HUDEP-2 (cell line): ENCODE measurements at regions not wholly inside any gene's neighbourhood (a gene's known extent, or its start where the extent isn't known, plus 50 kb on each side); places are given as distances from the start of the nearest gene placed in this dataset.
A peak's percentile ranks its signal among the peaks of the same experiment; 100 is the strongest.

Experiments used
- DNase-seq, 76 experiments: peaks; one replicate each; lab custom pipeline; 2025; ENCODE audit not compliant: unreplicated experiment in 76 of 76; lab: John Stamatoyannopoulos, UW

DNA sequence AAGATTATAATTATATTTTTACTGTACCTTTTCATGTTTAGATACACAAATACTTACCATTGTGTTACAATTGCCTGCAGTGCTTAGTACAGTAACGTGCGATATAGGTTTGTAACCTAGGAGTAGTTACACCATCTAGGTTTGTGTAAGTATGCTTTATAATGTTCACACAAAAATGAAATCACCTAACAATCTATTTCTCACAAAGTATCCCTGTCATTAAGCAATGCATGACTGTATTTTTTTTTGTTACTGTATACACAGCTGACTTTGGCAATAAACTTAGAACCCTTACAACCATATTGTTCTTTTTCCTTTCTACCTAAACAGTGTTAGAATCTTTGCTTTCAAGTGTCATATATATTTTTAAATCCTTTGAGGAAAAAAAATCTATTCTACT, 303.0 kb upstream of the E2F7 start:
- no peak for DNase-seq

DNA sequence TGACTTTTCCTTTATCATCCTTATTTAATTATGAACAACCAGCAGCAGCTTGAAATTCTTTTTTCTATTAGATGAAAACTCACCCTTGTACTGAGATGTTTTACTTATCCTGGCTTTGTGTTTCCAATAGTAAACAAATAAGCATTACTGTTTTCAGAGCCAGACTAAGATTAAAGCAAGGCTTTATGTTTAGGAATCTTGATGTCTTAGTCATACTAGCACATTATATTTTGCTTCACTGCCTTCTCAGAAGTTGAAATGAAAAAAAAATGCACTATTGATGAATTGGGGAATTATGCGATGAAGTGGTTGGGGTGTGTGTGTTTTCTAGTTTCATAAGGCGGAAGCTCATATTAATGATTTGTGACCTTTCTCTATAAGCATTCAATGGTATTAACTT, 301.2 kb upstream of the E2F7 start:
- no peak for DNase-seq

DNA sequence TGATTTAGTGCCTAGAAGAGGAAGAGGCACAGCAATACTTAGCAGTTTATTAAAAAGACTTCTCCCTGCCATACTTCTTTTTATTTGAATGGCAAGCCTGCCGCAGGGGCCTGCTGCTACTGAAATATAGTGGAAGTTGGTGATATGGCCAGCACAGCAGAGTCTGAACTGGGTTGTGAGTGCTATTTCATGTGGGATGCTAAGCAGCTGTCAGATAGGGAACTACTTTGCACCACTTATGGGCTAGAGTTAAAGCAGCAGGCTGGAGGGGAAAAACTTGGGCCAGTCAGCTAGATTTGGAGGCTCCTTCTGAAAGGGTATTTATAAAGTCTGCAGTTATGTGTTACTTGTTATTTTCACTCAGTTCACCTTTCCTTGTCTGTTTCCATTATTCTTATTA, 299.0 kb upstream of the E2F7 start:
- DNase-seq: no peak

DNA sequence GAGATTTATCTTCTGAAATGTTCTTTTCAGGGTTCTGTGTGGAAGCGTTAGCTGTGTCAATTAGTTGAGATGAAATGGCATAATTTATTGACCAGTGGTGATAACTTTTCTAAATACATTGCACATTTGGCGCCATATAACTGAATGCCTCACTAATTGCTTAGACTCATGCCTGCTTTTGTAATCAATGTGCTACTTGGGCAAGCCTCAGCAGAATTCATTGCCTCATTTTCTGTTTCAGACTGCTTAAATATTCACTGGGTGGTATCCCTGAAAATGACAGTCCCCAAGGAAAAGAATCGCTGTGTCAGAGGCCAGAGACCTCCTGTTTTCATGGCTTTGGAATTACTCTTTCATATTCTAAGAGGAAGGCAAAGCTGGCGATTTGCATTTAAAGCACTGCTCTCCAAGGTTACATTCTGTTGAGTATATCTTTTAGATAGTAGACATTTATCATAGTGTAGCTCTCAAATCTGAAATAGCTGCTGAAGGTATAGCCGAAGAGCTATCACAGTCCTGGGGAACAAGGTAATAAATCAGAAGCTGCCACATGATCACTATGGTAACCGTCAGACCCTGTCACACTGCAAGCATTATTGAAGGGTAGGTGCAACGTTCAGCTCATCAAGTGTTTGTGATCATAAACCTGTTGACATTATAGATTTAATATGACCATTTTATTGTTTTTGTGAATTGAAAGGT, 297.3 kb upstream of the E2F7 start:
- no peak for DNase-seq

DNA sequence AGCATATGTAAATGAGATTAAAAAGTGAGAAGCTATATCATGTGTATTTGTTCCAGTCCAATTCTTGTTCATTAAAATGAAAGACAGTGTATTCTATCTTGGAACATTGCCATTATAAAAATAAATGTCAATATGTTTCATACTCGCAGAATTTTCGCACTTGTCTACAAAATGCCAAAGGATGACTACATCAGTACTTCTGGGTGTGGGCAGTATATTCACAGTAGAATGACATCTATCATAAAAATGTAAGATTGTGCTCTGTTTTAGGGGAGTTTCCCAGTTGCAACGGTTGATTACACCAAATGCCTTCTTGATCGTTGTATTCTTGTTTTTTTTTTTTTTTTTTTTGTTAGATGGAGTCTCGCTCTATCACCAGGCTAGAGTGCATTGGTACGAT, 292.3 kb upstream of the E2F7 start:
- no peak for DNase-seq

DNA sequence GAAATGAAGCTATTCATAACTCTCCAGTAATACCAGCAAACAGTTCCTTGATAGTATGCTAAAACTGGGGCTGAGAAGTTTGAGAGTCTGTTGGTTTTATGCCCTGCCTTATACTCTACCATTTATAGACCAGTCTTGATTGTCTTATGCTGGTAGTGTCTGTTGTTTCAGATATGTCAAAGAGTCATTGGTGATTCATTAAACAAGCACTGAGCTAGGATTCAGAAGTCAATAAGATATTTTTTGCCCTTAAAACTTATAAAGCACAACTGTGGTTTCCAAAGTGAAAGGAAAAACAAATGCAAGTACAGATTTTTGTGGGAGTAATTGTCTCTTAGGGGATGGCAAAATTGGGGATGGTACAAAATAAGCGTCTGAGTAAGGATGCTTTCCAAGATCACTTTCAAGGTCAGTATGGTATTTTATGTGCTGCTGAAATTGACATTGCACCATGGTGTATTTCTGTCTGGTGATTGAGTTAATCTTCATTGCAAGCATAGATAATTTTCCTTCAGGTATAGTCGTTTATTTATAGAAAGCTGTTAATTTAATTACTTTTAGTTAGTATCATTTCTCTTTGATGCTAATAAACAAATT, 289.5 kb upstream of the E2F7 start:
- DNase-seq: no peak

DNA sequence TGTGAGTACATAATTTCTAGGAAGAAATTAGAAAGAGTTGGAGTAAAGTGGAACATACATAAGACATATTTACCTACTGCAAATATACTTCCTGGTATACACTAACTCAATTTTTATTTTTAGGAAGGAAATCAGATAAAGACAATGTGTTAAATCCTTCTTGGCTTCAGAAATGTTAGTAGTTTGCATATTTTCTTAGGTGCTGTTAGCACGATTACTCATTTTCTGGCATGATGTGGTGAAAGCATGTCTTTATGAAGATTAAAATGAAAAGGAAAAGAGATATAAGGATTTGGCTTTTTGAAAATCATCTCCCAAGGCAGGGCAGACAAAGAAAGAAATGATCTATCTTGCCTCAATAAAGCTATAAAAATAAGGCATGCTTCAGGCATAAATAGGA, 287.6 kb upstream of the E2F7 start:
- no peak for DNase-seq

DNA sequence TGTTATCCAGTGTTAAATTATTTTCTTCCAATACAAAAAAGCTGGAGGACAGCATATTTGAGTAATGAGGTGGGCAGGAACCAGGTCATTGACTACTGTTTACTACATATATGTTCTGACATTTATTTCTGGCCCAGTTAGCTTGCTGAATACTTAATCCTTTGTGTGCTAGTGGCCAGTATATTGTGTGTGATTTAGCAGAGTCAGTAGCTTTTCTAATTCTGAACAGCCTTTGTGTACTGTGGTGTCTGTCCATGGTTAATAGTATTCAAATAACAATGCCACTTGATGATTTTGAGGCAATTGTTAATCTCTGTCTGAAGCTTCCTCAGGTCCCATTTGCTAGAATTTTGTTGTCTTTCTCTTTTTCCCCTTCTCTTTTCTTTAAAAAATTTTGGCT, 286.5 kb upstream of the E2F7 start:
- DNase-seq: no peak

DNA sequence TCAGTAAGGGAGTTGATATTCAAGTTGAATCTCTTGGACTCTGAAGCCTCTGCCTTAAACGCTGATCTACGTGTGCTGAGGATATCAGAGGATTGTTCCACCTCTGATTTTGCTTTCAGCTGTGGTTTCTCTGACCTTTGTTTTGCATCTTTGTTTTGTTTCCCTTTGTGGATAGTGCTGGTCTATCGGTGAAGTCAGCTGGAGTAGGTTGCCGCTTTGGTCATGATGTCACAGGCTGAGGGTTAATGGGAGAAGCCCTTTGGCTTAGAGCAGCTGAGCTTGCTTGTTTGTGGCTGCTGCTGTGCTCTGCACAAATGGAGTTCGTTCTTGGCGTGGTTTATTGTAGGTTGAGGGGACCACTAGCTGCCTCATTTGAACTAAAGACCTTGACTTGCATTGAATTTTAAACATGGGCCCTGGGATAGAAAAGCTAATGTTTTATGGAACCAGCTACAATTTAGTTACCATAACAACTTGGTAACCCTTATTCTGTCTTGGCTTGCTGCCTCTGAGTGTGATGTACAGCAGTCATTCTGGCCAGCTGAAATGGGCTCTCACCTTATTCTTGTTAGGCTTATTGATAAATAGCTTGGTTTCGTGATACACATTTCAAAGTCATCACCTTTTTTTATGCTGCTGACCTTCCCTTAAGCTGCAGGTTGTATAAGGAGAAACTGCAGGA, 284.5 kb upstream of the E2F7 start:
- no peak for DNase-seq

DNA sequence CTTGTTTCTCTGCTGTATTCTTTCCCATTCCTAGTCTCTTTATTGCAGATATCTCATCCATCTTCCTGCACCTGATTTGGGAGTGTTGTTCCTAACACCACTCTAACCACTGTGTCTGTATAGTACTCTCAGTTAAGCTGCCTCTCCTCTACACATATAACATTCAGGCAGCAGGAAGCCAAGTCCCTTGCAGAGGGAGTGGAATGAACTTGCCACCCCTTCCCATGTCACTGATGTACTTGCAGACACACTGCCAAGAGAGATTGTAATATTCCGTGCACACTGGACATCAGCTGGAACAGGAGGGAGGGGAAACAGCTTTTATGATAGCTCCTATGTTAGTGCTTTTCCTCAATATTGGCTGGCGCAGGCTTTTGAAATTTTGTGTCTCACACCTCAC, 281.6 kb upstream of the E2F7 start:
- no peak for DNase-seq

DNA sequence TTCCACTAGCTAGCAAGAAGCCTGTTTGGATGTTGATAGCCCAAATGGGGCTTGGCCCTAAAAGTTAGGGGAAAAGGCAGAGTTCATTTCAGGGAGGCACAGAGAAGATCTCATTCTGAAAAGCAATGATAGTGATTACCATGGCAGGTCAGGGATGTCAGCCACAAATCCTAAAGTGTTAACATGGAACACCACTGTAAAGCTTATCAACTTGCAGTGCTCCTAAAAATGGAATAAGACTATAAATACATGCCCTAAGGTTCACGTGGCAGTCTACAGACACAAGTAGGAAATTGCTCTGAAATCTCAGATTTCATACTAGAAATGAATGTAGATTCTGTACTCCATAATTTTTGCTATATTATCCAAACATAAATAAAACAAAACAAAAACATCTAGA, 280.0 kb upstream of the E2F7 start:
- no peak for DNase-seq

DNA sequence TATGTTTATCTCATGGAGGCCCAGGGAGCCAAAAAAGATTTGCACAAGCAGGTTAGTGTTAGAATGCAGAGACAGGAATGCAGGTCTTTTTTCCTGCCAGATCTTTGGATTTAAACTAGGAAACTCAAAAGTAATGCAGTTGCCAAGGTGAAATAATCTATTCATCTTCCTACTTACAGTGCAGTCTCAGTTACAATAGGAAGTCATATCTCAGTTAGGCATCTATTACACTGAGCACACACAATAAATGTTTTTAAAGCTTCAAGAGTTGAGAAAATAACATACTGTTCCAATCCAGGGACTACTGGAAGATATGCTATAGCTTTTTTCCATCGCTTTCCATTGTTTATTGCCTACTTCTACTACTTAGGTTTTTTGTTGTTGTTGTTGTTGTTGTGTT, 279.3 kb upstream of the E2F7 start:
- DNase-seq: no peak

DNA sequence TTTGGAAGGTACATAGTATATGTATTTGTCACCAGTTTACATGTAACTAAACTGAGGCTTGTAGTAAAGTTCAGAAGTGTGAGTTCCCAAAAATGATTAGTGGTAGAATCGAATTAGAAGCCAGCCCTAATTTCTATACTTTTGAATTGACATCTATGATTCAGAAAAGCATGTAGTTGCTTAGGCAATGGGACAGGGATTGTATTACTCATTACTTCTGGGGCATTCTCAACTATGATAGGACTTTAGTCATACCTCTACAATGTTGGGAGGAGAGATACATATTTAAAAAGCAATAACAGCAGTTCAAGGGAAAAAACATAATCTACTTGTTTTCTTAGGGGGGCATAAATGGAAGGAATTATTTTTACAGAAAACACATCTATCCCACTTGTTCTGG, 277.9 kb upstream of the E2F7 start:
- DNase-seq: no peak

DNA sequence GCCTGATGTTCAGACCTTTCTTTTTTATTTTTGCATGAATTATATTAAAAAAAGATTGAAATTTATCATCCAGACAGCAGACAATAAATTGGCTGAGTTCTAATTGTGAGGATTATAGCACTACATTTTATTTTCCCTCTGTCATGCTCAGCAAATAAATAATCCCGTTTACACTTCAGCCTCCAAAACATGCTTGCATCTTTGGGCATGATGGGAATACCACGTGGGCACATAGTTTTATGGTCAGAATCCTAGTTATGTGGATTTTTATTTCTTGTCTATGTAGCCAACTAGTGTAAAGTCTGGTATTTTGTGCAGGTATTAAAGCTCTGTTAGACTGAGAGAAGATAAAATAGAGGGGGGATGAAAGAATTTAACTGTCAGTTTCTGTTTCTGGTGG, 276.9 kb upstream of the E2F7 start:
- DNase-seq: no peak

DNA sequence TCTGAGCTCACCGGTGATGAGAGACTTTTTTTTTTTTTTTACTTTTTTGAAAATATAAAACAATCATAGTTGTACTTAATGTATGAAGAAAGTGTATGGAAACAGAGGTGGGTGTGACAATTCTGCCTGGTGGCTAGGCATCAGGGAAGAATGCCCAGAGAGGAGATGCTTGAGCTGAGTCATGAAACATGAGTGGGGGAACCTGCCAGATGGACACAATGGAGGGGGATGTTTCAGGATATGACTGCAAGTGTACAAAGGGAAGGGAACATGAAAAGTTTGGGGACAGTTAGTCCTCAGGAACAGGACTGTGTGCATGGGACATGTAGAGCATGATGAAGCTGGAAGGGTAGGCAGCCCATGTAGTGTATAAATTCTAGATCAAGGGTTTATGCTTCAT, 274.2 kb upstream of the E2F7 start:
- DNase-seq: no peak

DNA sequence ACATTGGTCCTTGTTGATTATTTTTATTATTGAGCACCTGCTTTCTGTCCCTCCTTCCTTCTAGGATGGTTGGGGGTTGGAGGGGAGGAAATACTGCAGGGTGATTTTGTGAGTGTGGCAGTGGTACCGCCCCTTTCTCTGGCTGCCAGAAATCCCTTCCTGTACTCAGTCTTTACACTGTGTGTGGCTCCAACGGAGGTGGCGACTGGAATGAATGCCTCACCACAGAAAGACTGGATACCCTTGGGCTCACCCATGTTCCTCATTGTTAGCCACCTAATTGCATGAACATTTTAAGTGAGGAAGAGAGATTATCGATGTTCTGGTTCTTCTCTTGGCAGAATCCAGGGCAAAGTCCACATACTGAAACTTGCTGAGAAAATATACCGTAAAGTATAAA, 272.0 kb upstream of the E2F7 start:
- DNase-seq: no peak

DNA sequence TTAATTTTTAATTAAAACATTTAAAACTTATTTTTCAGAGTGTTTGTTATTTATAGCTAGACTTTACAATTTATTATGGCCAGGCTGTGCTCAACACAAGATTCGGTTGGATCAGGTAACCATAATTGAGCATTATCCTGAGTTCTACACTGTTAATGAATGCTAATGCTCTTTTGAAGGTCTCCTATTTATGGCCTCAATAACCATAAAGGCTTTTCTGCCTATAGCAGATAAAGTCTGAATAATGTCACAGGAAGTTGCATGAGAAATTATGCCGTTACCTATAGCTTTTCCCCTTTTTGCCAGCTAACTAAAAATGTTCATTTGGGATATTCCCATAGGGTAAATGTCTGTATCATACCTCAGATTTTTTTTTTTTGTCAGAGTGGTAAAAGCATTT, 269.4 kb upstream of the E2F7 start:
- no peak for DNase-seq

DNA sequence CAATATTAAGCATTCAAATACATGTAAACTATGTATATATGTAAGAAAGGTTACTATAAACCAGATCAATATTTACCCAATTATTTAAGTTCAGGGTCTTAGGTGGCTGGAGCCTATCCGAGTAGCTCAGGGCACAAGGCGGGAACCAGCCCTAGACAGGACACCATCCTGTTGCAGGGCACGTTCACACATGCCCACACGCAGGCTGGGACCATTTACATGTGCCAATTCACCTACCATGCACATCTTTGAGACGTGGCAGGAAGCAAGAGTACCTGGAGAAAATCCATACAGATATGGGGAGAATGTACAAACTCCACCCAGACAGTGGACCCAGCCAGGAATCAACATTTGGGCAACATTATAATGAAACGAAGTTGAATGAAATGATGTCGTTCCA, 263.0 kb upstream of the E2F7 start:
- no peak for DNase-seq

DNA sequence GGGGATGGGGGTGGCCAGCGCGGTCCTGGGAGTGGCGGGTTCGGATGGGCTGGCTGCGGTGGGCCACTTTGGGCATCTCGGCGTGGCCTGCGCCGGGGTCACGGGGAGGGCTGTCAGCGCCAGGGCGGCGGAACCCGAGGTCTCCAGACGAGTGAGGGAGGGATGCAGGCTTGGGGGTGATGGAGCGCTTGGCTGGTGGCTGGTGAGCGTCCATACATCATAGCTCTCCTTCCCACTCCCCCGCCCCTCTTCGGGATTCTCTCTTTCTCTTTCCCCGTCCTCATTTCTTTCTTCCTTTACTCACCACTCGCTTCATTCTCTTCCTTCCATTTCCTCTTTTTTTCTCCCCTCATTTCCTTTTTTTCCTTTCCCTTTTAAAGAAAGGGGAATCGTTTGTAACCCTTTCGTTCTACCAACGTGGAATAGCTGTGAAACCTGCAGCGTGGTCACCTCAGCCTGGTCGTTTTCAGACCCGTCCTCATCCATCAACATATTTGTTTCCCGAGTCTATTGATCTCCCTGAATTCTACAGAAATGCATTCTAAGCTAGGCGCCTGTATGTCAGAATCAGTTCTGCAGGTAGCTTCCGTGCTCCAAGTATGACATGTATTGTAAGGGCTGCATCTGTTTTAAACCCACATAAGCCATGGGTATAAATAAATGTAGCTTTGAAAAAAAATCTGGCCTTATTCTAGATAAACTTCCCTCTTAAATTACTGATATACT, 260.3 kb upstream of the E2F7 start:
- DNase-seq: no peak

DNA sequence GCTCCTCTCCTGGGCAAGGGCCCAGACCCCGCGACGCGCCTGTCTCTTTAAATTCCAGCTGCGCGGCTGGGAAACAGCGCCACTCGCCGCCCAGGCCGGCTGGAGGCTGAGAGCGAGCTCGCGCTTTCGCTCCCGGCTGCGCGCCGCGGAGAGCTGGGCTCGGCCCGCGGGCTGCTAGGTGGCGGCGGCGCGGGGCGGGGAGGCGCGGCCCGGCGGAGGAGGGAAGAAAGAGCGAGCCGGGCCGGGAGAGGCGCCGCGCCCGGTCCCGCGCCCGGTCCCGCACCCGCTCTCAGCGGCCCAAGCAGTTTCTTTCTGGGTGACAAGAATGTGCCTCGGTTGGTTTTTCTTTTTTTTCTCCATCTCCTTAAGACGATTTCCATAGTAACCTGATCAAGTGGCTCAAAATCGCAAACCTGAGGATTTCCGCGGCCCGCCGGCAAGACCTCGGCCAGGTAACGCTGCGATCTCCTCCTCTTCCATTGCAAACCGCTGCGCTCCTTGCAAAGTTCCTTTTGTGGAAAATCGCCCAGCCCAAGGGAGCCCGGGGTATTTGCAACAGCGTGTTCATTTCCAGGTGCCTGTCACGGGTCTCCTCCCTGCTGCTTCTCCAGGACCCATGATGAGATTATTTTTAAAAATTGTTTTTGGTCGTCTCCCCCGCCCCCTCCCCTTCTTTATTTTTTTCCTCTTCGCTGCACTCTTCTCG, 259.5 kb upstream of the E2F7 start:
- peak in 38 of 76 experiments; percentile 2 to 43 (median 17) for DNase-seq

DNA sequence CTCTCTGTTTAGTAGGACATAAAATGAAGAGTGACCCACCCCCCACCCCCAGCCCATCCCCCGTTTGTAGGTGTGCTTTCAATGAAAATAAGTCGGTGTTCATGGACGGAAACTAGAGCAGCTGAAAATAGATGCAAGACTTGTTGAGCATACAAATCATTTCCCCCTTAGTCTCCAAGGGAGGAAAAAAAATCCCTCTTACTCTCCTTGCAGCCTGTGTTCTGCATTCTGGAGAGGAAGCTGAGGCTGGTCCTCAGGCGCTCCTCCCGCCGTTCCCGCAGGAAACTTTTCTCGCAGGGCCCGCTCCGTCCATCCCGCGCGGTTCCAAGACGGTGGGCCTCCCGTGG, 259.0 kb upstream of the E2F7 start:
- no peak for DNase-seq
